GM15510 (cell line): ENCODE measurements at regions not wholly inside any gene's neighbourhood (a gene's known extent, or its start where the extent isn't known, plus 50 kb on each side); places are given as distances from the start of the nearest gene placed in this dataset.

ENCODE experiments used
- POLR2A ChIP-seq: IDR thresholded peaks from 3 replicates; pipeline ENCODE4 v1.6.1; 2011; ENCODE audit warnings: borderline replicate concordance; ENCODE audit not compliant: insufficient read length; ENCODE audit errors: extremely low read depth

GRCh38 chr2:30310371-30310770 lies 79.0 kb downstream of the LBH start:
- TF ChIP-seq POLR2A: no peak

GRCh38 chr2:30310955-30311354 lies 79.6 kb downstream of the LBH start:
- TF ChIP-seq POLR2A: no peak

GRCh38 chr2:30311711-30312110 lies 80.4 kb downstream of the LBH start:
- TF ChIP-seq POLR2A: no peak

DNA sequence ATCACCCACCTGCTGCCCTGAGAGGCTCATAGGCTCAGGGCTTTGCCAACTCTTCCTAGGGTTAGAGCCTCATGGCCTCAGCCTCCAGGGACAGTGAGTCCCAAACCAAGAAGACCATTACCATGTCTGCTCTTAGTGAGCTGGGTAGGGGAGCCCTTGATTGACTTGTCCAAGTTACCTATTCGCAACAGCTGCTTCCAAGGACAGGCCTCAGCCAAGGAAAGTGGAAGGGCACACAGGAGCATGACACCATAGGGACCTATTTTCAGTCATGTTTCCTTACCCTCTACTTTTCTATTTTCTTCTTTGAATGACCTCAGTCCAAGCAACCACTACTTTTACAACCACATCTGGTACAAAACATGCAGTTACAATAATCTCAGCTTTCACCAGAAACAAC lies 81.6 kb downstream of the LBH start:
- no peak for TF ChIP-seq POLR2A

GRCh38 chr2:30314981-30315380 lies 83.6 kb downstream of the LBH start:
- TF ChIP-seq POLR2A: no peak

DNA sequence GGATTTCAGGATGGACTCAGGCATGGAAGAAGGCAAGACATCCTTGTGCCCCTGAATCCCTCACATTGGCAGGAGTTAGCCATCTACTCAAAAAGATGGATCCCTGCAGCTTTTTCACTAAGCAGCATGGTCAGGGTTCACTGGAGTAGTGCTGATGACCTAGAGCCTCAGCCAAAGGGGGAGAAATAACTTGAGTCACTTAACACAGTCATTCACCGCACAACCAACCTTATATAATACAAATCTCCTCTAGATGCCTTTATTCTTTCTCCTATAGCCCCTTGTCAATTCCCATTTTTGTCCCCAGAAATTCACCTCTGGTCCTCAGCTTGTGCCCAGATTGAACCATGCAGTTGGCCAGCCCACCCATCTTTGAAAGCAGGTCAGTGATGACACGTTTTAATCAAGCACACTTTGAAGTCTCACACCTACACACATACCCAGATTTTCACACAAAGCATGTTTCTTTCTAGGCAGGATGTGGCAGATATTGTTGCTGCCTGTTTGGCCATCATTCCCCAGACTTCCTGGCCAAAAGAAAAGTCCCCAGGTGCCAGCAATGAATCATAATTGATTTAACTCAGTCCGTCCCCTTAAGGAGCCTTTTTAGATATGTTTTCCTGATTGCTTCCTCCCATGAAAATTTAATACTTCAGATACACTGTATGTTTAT lies 84.2 kb downstream of the LBH start:
- TF ChIP-seq POLR2A: no peak

DNA sequence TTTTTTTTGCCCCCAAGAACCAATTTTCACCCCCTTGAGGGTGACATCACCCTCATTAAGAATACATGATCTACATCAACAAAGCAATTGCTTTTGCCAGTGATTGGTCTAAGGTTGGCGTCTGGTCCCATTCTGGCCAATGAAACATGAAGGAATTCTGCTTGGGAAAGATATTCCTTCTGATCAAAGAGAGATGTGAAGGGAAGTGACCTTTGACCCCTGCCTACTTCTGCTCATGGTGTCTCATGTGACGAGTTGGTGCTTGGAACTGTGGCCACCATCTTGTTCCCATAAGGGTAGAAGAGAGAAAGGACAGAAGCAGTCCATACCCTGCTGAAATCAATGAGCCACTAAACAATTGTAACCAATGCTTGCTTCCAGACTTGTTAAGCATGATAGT lies 85.1 kb downstream of the LBH start:
- no peak for TF ChIP-seq POLR2A

- no peak for TF ChIP-seq POLR2A
Observed at GRCh38 chr2:30318987-30319782, 87.9 kb downstream of the LBH start.

DNA sequence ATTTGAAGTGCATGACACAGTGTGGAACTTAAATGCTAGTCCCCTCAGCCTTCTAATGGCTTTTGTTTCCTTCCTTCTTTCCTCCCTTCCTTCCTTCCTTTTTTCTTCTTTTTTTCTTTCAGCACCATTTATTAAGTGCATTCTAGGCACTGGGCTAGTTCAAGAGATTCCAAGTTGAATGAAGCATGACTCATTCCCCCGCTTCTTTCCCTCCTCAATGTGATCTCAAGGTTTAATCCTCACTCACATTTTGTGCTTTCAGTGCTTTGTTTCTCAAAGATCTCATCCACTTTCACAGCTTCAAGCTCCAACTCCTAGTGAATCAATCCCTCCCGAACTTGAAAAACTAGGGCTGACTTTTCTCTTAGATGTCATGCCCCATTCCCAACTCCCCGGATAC lies 90.1 kb downstream of the LBH start:
- TF ChIP-seq POLR2A: no peak

DNA sequence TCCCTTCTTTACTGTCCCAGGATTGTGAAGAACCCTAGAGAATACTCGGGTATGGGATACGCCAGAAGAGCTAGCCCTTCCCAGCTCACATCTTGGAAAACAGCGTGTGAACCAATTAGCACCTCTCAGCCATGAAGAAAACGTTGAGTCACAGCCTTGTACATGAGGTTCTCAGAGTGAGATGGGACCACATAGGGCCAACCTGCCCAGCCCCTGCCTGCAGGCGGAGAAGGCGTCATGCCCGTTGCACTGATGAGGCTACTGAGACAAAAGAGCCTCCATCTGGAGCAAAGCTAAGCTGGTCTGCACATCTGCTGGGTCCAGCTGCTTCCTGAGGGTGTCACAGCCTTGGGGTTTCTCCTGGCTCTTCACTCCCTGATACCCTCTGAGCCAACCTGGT lies 92.2 kb downstream of the LBH start:
- TF ChIP-seq POLR2A: no peak

- TF ChIP-seq POLR2A: no peak
Observed at GRCh38 chr2:30324245-30324908, 93.0 kb downstream of the LBH start.

GRCh38 chr2:30325600-30326328 lies 94.4 kb downstream of the LBH start:
- TF ChIP-seq POLR2A: no peak

DNA sequence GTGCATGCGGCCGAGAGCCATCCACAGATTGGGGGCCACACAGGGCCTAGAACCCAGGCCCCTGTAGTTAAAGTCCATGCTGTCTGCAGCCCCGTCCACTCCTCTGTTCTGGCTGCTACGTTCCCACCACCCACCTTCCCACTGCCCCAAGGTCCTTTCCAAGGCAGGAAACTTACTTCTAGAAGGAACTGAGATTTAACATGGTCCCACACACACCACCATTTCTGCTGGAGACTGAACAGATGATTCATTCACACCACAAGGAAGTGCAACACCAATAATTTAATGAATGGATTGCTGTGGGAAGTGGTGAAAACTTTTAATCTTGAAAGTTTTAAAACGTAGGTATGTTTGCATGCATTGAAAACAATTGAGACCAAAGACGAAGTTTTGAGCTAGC lies 95.2 kb downstream of the LBH start:
- no peak for TF ChIP-seq POLR2A

DNA sequence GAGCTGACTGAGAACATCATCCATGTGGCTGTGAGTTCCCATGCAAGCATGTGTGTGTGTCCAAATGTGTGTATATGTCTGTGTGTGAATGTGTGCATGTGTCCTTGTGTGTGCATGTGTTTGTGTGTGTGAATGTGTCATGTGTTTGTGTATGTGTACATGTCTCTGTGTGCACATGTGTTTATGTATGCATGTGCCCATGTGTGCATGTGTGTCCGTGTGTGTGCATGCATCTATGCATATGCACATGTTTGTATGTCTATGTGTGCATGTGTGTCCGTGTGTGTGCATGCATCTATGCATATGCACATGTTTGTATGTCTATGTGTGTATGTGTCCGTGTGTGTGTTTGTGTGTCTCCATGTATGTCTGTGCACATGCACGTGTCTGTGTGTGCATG lies 99.7 kb downstream of the LBH start:
- TF ChIP-seq POLR2A: no peak

GRCh38 chr2:30331869-30332268 lies 100.5 kb downstream of the LBH start:
- TF ChIP-seq POLR2A: no peak
